HG02588 (cell line): ENCODE measurements at regions not wholly inside any gene's neighbourhood (a gene's known extent, or its start where the extent isn't known, plus 50 kb on each side); places are given as distances from the start of the nearest gene placed in this dataset.

Experiments
- ATAC-seq: cut with Tn5 transposase; IDR thresholded peaks from one replicate; pipeline ENCODE4 v1.9.1; 2021; ENCODE audit warnings: mild to moderate bottlenecking, moderate library complexity; ENCODE audit not compliant: unreplicated experiment

DNA sequence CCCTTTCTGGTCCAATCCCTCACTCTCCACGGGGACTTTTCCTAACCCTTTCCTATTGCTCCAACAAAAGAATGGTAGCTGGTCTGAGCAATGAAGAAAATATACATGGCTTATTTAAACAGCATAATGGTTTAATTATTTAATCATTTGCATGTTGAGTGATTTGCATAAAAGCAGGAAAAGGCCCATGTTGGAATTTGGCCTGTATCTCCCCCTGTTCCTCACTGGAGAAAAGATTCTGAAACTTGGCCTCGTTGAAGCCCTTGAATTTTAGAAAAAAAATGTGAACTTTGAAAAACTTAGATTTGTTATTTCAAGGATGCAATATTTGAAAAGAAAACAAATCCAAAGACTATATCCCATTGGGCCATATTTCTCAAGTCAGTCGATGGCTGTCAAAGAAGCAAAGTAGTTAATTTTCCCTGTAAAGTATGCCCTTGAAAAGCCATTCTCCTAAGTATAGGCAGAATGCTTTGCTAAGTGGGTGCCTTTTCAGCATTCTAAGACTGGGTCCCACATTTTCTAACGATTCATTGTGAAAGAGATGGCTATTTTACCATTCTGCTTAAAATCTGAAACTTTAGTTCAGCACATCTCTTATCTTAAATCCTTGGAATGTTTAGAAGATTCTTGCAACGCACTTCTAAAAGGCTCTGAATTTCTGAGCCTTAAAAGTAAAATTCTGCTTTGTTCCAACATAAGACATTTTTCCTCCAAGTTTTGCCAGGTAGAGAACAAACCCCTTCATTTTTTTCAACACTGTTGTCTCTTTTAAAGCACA is 428.8 kb downstream of the ARHGEF28 start:
- ATAC-seq, result no peak

DNA sequence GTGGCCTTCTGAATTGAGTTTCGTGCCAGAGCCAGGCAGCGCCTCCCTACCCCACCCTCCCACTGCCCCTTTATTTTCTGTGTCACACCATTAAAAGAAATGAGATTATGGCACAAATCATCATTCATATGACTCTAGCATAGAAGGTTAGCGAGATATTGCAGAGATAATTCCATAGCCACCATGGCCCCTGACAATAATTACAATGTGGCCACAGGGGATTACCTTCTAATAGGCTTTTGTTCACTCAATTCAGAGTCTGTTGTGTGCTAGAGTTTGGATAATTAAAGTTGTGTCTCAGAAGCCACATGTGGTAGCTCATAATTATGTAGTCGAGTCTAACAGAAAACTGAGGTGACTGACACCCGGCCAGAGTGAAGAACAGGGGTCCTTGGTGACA is 428.1 kb downstream of the ARHGEF28 start:
- no peak for ATAC-seq

DNA sequence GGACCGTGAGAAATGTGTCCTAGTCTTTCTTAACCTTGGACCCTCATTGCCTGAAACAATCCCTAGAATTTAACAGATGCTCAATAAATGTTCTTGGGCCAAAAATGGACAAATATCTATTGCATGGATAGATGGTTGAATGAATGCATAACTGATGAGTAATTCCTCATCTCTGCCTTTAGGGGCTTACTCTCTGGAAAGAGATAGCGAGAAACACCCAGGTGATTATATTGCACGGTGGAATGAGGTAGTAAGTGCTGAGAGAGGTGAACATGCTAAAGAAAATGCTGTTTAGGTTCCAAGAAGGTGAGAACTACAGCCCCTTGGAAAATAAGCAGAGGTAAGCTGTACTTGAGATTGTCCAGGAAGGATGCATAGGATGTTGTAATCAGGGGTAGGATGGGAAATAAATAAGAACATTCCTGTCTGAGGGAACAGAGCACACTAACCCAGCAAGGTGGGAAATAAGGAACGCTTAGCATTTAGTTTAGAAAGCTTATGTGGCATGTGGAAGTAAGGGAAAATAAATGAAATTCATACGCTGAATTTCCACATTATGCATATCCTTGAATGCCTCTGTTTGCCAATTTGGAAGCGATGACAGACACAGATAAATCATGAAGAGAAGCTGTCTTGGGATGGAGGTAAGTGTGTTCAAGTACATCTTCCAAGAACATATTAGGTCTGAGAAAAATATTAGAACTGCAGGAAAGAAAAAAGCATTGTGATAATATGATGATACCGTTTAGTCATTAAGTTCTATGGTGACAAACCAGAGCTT is 426.6 kb downstream of the ARHGEF28 start:
- no peak for ATAC-seq

DNA sequence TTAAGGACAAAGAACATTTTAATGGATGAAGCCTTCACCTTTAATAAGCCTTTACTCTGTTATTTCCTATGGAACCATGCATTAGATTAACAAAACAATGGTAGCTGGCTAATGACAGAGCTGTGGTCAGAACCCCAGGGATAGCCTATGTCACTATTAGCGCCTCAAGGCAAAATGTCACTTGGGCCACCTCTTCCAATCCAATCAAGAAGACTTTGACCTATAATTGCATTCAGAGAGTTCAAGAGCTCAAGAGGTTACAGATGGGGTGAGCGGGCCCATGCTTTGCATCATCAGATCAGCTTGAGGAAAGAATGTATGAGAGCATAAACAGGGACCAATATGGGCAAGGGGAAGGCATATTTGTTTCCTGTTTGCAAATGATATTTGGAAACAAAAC is 425.1 kb downstream of the ARHGEF28 start:
- ATAC-seq, result no peak

DNA sequence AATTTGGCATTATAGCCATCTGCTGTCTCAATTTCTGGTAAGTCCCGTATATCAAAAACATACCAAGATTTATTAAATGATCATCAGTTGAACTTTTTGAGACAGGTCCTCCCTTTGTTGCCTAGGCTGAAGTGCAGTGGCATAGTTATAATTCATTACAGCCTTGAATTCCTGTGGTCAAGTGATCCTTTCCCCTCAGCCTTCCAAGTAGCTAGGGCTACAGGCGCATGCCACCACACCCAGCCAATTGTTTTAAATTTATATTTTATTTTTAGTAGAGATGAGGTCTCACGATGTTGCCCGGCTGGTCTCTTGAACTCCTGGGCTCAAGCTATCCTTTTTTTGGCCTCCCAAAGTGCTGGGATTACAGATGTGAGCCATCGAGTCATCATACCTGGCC is 418.9 kb downstream of the ARHGEF28 start:
- no peak for ATAC-seq

DNA sequence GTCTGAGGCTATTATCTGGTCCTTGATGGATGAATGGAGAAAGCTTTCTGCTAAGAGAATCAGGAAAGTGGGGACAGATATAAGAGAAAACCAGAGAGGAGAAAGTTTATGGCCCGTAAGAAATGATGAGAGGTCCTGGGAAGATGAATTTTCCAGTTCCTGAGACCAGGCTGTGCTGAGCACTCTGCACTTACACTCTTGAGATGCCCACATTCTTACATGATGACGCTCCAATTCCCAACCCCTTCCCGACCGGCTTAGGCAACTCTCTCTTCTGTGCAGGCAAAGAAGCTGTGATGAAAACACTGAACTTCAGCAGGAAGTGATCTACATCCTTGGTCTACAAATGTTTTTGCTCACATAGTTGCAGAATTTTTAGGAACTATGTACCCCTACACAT is 417.0 kb downstream of the ARHGEF28 start:
- no peak for ATAC-seq

DNA sequence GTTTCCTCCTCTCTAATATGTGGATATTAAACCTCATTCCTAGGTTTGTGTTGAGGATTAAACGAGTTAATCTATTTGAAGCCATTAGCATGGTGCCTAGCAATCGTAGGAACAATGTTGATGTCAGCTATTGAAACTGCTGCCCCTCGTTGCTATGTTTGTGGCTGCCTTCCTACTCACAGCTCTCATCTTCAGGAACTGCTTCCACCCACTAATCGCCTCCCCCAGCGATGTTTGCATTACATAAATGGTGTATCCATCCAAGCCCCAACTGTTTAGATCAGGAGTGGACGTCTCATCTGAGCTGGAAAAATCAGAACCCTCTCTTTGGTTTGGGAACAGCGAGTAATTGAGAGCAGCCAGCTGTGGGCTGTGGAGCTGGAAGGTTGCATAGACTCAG is 416.6 kb downstream of the ARHGEF28 start:
- no peak for ATAC-seq

DNA sequence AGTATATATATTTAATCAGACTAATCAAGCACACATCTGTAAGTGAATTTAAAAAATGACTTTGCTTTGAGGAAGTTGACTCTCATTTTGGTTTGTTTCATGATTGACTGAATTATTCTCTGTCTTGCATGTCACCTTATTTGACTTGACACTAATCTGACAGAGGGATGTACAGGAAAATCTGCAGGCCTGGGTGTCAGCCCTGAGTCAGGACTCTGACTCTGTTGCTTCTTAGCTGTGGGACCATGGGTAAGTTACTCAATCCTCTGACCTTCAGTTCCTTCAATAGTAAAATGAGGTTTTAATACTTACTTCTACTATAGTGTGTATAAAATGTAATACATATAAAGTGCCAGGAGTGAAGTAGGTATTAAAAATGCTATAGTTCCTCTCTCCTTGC is 415.9 kb downstream of the ARHGEF28 start:
- ATAC-seq, result no peak

DNA sequence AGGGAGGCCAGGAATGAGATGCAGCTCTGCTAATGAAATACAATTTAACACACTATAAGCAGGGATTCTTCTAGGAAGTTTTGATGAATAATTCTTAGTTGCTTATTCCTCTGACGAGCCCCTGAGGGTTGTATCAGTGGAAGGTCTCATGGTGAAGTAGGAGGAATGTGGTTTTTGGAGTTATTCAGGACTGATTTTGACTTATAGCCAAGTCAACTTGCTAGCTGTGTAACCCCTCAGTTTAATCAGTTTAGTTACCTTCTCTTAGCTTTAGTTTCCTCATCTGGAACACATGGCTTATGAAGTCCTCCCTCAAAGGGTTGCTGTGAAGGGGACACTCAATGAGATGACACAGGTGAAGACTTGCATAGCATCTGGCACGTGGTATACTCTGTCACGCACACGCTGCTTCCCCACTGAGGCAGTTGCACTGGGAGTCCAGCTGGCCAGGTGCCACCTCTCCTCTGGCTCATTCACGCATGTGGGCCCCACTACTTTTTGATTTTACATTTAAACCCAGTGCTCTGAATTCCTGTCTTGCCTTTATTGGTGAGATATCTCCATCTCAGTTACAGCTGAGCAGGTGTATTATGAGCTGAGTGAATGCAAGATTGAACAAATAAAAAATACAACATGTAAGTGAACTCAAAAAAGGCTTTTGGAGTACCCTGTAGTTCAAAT is 415.0 kb downstream of the ARHGEF28 start:
- ATAC-seq, result no peak

DNA sequence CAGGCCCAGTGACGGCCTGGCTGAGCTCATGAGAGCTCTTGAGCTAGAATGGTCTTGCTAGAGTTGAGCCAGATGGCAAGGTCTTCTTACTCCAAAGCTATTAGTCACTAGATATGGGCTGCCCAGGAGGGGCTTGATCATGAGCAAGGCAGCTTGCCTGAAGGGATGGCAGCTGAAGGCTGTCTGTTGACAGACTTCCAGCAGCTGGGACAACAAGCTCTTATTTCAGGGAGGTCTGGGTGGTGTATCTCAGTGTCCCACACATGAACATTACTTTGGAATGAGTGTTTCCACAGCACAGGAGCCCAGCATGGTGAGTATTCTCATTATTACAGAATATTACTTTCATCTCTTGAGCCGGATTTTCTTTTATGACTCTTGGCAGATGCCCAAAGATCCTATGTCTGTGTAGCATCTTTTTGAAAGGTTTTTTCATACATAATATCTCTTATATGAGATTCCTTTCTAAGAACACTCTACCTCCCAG is 414.1 kb downstream of the ARHGEF28 start:
- no peak for ATAC-seq

DNA sequence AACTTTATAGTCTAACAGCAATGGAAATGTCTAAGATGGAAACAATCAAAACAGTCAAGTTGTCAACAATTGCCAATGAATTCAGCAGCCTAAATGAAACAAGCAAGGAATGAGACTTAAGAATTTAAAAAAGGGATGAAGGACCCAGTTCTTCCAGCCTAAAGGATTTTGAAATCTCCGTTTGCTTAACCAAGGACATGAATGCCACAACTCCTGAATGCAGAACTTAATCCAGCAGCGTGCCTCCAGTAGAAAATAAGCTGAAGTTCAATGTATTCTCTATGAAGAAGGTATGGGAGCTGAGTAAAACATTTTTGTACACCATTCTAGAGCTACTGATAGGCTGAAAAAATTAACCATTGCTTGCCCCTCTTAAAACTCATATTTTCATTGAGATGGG is 411.3 kb downstream of the ARHGEF28 start:
- no peak for ATAC-seq

DNA sequence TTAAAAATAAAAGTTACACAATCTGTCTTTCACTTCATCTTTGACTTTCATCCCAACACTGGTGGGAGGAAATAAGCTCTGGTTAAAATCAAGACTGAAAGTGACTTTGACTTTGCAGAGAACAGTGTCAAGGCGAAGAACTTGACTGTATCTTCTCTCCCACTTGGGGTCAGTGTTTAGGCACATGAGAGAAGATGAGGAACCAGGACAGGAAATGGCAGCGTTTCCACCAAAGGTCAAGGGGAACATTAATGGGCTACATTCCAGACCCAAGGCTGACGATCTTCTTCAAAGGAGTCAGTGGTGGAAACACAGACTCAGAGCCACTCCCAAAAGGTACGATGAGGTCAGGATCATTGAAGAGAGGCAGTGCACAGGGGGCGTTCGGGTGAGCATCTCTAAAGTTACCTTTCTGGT is 409.5 kb downstream of the ARHGEF28 start:
- no peak for ATAC-seq

DNA sequence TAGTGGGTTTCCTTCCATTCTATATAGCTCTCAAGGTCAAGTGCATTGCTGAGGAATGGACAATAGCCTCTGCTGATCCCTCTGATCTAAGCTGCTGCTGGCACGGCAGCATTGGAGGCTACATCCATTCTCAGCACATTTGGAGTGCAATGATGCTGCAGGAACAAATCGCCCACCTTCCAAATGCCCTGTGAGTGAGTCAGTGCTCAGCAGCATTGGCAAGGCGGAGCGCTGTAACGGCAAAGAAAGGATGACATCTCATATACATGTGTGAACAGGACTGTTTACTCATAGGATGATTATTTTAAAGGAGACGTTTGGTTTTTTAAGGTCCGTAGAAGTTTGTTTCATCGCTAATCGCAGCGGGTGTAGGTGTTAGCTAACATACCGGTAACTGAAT is 408.7 kb downstream of the ARHGEF28 start:
- no peak for ATAC-seq

DNA sequence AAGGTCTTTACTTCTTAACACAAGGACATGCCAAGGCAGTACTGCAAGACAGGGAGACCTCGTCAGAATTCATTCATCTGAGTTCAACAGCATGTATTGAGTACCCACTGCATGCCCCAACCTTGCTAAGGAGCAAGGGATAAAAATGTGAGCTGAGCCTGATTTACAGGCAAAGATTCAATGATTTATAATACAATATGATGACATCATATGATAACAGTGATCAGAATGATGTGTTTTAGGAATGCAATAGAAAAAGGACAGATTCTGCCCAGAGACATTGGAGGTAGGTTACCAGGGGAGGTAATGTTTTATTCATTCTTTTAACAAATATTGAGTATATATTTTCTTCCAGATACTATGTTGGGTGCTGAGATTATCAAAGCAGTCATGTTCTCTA is 406.6 kb downstream of the ARHGEF28 start:
- no peak for ATAC-seq

DNA sequence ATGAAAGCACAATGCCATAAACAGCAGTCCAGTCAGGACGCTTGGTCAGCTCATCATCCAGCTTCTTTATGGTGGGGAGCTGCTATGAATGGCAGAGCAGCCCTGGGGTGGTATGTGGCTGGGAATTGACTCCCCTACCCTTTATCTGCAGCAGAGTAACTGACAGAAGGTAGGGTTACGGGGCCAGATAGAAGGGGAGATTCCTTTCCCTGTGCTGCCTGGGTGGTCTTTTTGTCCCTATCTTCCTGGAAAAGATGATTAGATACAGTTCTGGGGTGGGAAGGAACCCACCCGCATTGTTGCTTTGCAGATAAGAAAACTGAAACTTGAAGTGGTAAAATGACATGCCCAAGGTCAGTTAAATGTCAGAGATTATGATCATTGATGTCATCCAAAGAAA is 405.5 kb downstream of the ARHGEF28 start:
- no peak for ATAC-seq

DNA sequence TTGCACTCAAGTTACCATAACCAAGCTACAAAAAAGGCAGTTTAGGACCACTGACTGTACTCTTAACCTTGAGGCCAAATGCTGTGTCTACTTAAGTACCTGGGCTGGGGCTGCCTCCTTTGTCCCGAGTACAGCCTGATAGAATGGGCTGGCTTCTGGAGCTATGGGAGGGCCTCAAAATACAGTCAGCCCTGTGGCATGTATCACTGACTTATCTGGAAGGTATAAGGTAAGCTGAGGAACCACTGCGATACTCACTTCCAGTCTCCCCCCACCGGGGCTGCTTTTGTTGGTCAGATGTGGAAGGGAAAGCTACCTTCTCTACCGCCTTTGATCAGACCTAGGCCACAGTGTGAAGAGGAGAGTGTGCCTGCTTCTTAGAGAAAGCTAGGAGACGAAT is 404.8 kb downstream of the ARHGEF28 start:
- no peak for ATAC-seq

DNA sequence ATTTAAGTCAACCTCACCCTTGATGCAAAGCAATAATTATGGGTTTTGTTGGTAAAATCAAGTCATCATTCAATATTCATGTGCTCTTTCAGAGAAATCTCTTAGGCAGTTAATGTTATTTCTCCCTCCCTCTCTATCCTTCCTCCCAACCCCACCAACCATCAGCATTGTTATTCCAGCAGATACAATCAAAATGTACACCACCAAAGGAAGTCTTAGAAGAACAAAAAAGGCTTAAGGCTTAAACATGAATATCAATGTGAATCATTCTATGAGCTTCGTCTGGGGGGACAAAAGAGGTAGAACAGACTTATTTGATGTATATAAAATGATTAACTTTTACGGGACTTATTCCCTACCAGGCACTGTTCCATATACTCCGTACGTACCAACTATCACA is 404.4 kb downstream of the ARHGEF28 start:
- ATAC-seq, result no peak

DNA sequence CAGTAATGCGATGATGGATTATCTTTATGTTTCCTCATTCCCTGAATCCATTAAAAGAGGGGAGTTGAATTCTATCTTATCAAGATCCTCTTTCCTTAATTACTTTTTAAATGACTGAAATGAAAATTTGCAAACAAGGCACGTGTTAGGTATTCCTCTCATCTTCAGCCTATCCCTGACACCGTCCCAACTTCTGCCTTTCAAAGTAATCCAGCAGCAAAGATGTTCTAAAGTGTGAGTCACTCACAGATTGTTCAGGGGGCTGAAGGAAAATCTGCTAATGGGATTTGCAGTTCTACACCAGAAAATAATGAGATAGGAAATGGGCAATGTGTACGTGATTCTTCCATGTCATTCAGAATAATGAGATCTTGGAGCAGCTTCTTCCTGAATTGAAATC is 403.0 kb downstream of the ARHGEF28 start:
- no peak for ATAC-seq

DNA sequence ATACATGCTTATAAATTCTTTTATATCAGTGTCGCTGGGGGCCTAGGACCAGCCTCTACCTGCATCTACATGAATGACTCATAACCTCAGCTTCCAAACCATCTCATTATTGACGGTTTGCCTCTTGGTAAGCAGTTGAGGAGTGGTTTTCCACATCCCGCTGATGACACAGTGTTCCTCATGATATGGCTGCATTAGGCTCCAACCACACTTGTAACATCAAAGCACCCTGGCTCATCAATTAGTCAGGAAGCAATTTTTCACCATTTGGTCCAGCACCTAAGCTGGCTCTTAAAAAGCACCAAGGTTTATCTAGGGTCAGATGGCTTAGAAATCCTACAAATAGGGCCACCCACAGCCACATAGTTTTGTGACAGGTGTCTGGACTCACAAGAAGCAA is 402.4 kb downstream of the ARHGEF28 start:
- ATAC-seq, result no peak

DNA sequence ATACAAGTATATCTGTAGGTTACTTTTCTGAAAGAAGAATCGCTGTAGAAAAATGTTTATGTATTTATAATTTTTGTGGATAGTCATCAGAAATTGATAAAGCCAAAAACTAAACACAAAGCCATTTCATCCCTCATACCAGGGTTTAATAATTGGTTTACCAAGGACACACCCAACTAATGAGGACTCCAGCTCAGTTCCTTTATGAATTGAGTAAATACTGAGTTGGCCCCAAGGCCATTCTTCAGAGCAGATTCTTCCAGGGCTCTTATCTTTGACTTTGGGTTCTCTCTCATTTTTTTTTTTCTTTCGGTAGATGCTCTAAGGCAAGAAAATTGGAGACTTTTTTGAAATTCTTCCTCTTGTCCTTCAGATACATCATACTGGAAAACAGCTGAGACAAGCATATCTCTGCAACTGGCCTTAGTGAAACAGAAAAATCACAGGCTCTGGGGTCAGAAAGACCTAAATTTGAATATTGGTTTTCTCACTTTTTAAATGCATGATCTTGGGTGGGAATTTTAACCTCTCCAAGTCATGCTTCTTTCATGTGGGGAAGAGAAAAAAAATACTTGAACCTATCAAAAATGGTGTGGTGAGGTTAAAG is 401.8 kb downstream of the ARHGEF28 start:
- no peak for ATAC-seq

DNA sequence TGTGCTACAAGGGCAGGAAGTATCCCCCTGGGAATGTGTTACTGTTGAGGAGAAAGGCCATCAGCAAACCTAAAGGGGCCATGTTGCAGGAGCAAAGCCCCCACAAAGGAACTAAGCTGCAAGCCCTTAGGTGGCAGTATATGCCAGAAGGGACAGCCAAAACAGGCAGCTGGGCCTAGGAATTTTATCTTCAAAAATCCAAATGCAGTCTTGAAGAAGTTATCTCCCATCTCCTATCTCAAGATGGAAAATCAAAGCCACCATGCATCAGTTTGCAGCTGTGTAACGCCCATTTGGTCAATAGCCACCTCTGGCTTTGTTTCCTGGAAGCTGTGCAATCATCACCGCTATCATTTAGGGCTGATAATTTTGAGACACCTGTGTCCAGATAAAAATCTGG is 400.3 kb downstream of the ARHGEF28 start:
- ATAC-seq, result no peak
